ENCODE measurements at regions not wholly inside any gene's neighbourhood (a gene's known extent, or its start where the extent isn't known, plus 50 kb on each side); places are given as distances from the start of the nearest gene placed in this dataset.
"Not testable (repeated sequence)": the region's sequence is repeated elsewhere in the genome, so short reads cannot be mapped to it uniquely, and the experiment has no call there.

DNA sequence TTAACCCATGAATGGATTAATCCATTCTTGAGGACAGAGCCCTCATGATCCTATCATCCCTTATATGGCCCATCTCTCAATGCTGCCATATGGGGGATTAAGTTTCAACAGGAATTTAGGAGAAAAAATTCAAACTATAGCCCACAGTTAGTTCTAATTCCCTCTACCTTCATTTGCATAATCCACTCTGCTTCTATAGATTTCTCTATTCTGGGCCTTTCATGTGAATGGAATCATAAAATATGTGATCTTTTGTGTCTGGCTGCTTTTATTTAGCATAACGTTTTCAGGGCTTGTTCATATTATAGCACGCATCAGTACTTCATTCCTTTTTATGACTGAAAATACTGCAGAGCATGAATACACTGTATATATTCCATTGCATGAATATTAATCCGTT is 55.4 kb downstream of the CTSL start:
- H3K36me3 Mint-ChIP-seq: no peaks in the 10 kb centered on the region
- H3K27me3 Mint-ChIP-seq (ENCODE audit: low read depth in 3 of 3): peaks cover 0 to 5% (median 2%) of the 10 kb centered on the region in 3 donors
- H3K9me3 Mint-ChIP-seq: peaks cover 0 to 6% (median 0%) of the 10 kb centered on the region in 6 donors
- H3K27ac Mint-ChIP-seq: no peak overlapping the region
- DNase-seq: no peak
- H3K4me3 Mint-ChIP-seq: no peak overlapping the region
- H3K4me1 Mint-ChIP-seq: no peaks in the 10 kb centered on the region

DNA sequence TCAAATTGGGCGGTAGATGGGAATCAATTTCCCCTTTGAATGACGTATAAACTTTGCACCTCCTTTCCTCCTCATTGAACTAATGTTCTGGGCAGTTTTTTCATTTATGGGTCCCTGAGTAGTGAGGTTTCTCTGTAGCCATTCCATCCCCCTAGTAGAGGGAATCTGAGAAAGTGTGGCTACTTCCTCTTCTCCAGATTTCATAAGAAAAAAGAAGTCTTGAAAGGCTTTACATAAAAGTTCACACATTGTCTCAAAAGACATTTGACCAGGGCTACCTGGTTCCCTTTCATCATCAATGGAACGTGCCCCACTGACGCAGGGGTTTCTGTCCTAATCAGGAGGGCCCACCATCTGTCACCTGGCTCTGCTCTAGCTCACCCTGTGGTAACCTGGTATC is 57.3 kb downstream of the CTSL start:
- H3K27me3 Mint-ChIP-seq (ENCODE audit: low read depth in 3 of 3): peaks cover 0 to 10% (median 2%) of the 10 kb centered on the region in 3 donors
- H3K4me3 Mint-ChIP-seq: no peak overlapping the region
- H3K4me1 Mint-ChIP-seq: no peaks in the 10 kb centered on the region
- H3K9me3 Mint-ChIP-seq: peaks cover 0 to 6% (median 0%) of the 10 kb centered on the region in 6 donors
- H3K36me3 Mint-ChIP-seq: no peaks in the 10 kb centered on the region
- H3K27ac Mint-ChIP-seq: no peak overlapping the region
- DNase-seq: no peak

DNA sequence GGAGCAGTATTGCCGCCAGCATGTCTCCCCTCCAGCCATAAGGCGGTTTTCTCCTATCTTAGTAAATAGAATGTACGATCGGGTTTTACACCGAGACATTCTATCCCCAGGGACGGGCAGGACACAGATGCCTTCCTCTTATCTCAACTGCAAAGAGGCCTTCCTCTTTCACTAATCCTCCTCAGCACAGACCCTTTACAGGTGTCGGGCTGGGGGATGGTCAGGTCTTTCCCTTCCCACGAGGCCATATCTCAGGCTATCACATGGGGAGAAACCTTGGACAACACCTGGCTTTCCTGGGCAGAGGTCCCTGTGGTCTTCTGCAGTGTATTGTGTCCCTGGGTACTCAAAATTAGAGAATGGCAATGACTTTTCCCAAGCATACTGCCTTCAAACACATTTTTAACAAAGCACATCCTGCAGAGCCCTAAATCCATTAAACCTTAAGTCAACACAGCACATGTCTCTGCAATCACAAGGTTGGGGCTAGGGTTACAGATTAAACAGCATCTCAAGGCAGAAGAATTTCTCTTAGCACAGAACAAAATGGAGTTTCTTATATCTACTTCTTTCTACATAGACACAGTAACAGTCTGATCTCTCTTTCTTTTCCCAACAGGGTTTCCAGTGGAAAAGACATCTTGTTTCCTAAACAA is 59.5 kb downstream of the CTSL start:
- not testable (repeated sequence) for DNase-seq; H3K27ac Mint-ChIP-seq; H3K27me3 Mint-ChIP-seq (ENCODE audit: low read depth in 3 of 3); H3K4me1 Mint-ChIP-seq; H3K9me3 Mint-ChIP-seq; H3K4me3 Mint-ChIP-seq; H3K36me3 Mint-ChIP-seq

DNA sequence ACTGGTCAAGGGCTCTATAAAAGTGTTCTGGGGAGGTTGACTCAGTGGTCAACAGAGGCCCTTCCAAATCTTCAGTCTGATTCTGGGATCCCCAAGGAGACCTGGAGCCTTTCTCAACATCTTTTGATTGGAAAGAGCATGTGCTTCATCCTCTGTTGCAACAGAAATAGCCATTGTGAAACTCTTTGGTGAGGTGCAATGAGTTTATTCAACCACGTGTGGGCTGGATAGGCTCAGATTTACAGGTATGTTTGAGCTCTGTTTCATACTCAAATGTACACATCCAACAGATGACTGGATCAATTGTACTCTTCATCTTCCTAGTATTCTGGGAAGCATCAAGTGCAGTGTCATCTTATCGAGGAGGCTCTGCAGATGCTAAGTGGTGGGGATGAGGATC is 60.5 kb downstream of the CTSL start:
- H3K4me1 Mint-ChIP-seq: no peaks in the 10 kb centered on the region
- H3K9me3 Mint-ChIP-seq: peaks cover 0 to 4% (median 0%) of the 10 kb centered on the region in 6 donors
- no peak overlapping the region for H3K4me3 Mint-ChIP-seq
- no peak for DNase-seq
- H3K27me3 Mint-ChIP-seq (ENCODE audit: low read depth in 3 of 3): peaks cover 2 to 10% (median 2%) of the 10 kb centered on the region in 3 donors
- H3K27ac Mint-ChIP-seq: no peak overlapping the region
- no peaks in the 10 kb centered on the region for H3K36me3 Mint-ChIP-seq

DNA sequence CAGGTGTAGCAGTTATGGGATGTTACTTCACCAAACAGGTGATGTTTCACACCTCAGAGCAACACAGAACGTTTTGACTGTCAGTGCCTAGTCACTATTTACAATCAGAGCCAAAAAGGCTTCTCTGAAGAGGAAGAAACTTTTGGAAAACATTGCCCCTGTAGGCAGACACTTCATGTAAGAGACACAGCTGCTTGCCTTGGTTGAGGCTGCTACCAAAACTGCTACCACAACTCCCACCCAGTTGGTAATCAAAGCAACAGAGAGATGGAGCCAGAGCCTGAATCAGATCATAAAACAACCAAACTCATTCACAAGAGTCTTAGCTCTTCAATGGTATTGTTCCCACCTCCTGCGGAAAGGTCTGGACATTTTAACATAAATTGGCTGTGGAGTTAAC is 61.0 kb downstream of the CTSL start:
- H3K27ac Mint-ChIP-seq: no peak overlapping the region
- no peaks in the 10 kb centered on the region for H3K36me3 Mint-ChIP-seq
- DNase-seq: no peak
- H3K4me3 Mint-ChIP-seq: no peak overlapping the region
- H3K27me3 Mint-ChIP-seq (ENCODE audit: low read depth in 3 of 3): peaks cover 2 to 10% (median 2%) of the 10 kb centered on the region in 3 donors
- H3K4me1 Mint-ChIP-seq: no peaks in the 10 kb centered on the region
- H3K9me3 Mint-ChIP-seq: peaks cover 0 to 4% (median 0%) of the 10 kb centered on the region in 6 donors

DNA sequence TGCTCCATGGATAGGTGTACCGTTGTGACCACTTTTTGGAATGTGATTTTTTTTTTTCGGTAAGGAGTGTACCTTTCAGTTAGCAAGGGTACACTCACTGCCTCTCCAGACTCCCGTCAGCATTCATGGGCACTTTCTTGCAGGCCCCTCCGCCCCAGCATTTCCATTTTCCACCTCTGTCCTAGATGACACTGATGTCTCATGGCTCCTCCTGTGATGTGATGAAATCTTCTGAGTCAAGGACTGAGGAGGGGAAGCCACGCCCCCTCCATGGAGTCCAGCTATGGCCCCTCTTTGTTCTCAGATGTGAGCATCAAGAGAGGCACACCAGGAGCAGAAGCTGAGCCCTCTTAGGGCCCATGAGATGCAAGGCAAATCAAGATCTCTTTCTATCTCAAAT is 61.8 kb downstream of the CTSL start:
- Mint-ChIP-seq H3K4me3 (no peak overlapping the region), H3K9me3 (peaks cover 0 to 4% (median 0%) of the 10 kb centered on the region in 6 donors), H3K4me1 (peaks cover 0 to 2% of the 10 kb centered on the region in 2 donors), H3K36me3 (no peaks in the 10 kb centered on the region), H3K27ac (no peak overlapping the region), H3K27me3 (ENCODE audit: low read depth in 3 of 3) (peaks cover 2 to 10% (median 2%) of the 10 kb centered on the region in 3 donors)
- DNase-seq: no peak

DNA sequence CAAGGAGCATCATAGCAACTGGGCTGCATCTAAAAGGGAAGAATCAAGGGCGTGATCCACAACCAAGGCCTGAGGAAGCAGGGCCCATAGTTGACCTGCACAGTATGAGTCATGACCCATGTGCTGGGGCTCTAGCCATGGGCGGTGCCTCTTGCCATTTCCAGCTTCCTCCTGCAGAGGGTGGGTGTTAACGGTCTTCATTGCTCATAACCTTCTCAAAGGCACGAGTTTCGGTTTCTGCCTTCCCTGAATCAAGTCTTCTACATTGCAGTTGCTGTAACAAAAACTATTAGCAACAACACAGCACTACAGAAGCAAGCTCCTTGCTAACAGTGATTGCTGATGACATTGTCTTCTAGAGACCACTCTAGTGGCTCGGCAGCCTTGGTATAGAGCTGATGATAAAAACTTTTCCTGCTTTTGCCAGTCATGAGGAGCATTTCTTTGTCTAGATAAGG is 66.9 kb downstream of the CTSL start:
- Mint-ChIP-seq H3K4me3 (peak overlapping the region in 2 of 5 donors; percentile 41 to 50), H3K4me1 (peaks cover 0 to 4% of the 10 kb centered on the region in 2 donors), H3K36me3 (no peaks in the 10 kb centered on the region), H3K27ac (peak overlapping the region; percentile 33 to 88 (median 66)), H3K9me3 (peaks cover 0 to 2% (median 0%) of the 10 kb centered on the region in 6 donors), H3K27me3 (ENCODE audit: low read depth in 3 of 3) (peaks cover 2 to 3% (median 3%) of the 10 kb centered on the region in 3 donors)
- DNase-seq: peak; percentile 8 to 40 (median 9)

DNA sequence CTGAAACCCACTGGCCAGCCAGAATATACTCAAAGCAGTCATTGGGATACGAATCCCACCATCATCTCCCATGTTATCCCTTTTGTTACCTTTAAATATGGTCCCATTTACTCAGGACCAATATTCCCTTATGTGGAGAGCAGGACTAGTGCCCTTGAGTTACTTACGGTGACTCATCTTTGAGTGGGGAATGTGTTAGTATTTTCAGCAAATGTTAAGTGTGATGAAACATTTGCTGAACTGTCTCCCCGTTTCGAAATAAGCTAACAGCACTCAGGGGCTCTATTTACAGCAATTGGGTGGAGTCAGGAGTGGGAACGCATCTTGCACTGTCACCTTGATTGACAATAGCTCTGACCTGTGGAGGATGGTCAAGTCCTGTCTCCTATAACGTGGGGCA is 67.4 kb downstream of the CTSL start:
- Mint-ChIP-seq H3K4me3 (peak overlapping the region in 3 of 5 donors; percentile 16 to 50 (median 41)), H3K4me1 (peaks cover 0 to 4% of the 10 kb centered on the region in 2 donors), H3K27ac (peak overlapping the region in 4 of 6 donors; percentile 64 to 88 (median 74)), H3K27me3 (ENCODE audit: low read depth in 3 of 3) (peaks cover 2 to 6% (median 3%) of the 10 kb centered on the region in 3 donors), H3K9me3 (peaks cover 0 to 2% (median 0%) of the 10 kb centered on the region in 6 donors), H3K36me3 (no peaks in the 10 kb centered on the region)
- DNase-seq: no peak

DNA sequence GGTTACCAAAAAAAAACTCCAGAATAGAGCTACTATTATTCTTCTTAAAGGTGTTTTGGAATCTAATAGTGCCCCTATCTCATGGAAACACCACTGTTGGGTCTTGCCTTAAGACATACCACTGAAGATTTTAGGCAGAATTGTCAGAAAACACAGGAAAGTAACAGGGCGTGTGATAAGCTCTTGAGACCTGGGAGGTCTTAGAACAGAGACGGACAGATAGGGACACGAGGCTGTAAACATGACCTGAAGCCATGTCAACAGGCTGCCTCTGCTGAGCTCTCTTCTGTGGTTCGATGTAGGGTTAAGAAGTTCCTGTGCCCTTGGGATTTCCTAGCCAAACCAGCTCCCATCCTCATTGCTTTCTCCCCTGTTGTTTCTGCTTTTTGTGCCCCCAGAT is 69.3 kb downstream of the CTSL start:
- Mint-ChIP-seq H3K36me3 (no peaks in the 10 kb centered on the region), H3K27ac (no peak overlapping the region), H3K27me3 (ENCODE audit: low read depth in 3 of 3) (peaks cover 0 to 6% (median 3%) of the 10 kb centered on the region in 3 donors), H3K9me3 (peaks cover 0 to 2% (median 0%) of the 10 kb centered on the region in 6 donors), H3K4me3 (no peak overlapping the region), H3K4me1 (peaks cover 0 to 4% of the 10 kb centered on the region in 2 donors)
- DNase-seq: no peak

DNA sequence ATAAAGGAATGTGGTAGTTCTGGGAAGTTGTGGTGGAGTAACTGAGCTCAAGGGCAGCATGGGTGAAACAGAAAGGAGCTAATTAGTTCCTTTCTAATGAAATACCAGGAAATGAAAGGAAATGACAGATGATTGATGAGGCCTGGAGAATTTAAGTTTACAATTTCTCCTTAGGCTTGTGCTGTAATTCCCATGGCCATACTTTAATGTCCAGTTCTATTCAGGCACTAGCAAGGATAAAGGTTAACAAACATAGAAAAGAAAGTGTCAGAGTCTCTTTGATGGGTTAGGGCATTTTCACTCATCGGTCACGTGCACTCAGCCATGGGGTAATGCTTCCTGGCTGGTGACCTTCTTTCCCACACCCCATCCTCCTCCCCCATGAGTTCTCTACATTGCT is 70.3 kb downstream of the CTSL start:
- DNase-seq: no peak
- peaks cover 0 to 4% of the 10 kb centered on the region in 2 donors for H3K4me1 Mint-ChIP-seq
- no peaks in the 10 kb centered on the region for H3K36me3 Mint-ChIP-seq
- no peak overlapping the region for H3K27ac Mint-ChIP-seq
- H3K27me3 Mint-ChIP-seq (ENCODE audit: low read depth in 3 of 3): peaks cover 0 to 6% (median 3%) of the 10 kb centered on the region in 3 donors
- H3K4me3 Mint-ChIP-seq: no peak overlapping the region
- peaks cover 0 to 2% (median 0%) of the 10 kb centered on the region in 6 donors for H3K9me3 Mint-ChIP-seq

DNA sequence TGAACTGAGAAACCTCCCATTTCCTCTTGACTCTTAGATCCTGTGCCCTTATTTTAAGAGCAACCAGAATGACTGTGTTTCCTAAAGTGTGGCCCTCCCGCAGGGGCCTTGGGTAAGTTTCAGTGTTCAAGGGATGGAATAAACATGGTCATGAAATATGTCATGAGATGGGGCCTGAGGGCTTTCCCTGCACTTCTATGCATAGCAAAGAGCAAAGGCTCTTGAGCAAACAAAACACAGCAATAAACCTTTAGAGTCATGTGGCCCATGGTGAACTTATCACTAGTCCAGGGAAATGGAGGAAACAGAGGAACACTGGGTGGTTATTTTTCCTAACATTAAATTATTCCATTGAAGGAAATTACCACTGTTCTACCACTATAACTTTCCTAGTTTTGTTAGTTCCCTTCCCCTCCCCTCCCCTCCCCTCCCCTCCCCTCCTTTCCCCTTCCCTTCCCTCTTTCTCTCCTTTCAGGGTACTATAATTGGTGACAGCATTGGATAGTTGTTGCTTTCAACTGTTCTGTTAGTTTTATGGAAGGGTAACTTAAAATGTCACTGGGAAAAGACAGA is 72.4 kb downstream of the CTSL start:
- Mint-ChIP-seq H3K9me3 (peaks cover 0 to 2% (median 0%) of the 10 kb centered on the region in 6 donors), H3K4me1 (no peaks in the 10 kb centered on the region), H3K36me3 (no peaks in the 10 kb centered on the region), H3K4me3 (no peak overlapping the region), H3K27me3 (ENCODE audit: low read depth in 3 of 3) (peaks cover 0 to 6% (median 5%) of the 10 kb centered on the region in 3 donors), H3K27ac (no peak overlapping the region)
- no peak for DNase-seq

DNA sequence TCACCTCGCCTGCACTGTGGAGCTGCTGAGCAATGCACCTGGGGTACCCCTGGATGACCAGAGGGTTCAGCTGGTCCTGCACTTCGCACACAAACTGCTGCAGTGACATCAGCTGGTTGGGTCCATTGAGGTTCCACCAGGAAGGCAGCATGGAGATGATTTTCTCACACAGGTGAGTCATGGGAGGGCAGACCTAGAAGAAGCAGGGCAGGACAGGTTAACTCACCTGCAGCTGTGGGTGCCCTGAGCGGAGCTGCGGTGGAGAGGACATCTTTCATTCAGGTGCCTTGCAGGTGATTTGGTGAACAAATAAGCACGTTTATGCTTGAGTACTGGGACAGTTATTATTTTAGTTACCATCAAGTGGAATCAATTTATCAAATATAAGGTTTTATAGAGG is 73.6 kb downstream of the CTSL start:
- H3K27ac Mint-ChIP-seq: no peak overlapping the region
- H3K4me3 Mint-ChIP-seq: no peak overlapping the region
- H3K36me3 Mint-ChIP-seq: no peaks in the 10 kb centered on the region
- H3K27me3 Mint-ChIP-seq (ENCODE audit: low read depth in 3 of 3): peaks cover 0 to 8% (median 6%) of the 10 kb centered on the region in 3 donors
- H3K9me3 Mint-ChIP-seq: peaks cover 0 to 2% (median 0%) of the 10 kb centered on the region in 6 donors
- no peaks in the 10 kb centered on the region for H3K4me1 Mint-ChIP-seq
- no peak for DNase-seq

DNA sequence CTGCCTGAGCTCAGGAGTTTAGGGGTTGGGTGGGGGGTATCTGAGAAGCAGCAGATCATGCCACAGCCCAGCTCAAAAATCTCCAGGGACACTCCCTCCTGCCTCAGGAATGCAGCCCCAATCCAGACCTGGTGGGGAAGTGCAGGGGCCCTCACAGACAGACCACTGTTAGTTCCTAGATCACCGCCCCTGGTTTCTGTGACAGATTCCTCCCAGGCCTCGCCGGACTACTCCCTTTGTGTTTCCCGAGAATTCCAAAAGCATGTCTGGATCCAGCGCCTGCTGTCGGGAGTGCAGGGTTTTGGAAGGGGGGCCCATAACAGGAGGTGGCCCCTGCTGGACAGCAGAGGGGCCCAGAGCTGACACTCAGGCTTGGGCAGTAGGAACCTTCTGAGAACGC is 74.5 kb downstream of the CTSL start:
- Mint-ChIP-seq H3K9me3 (peaks cover 0 to 2% (median 0%) of the 10 kb centered on the region in 6 donors), H3K27ac (no peak overlapping the region), H3K4me1 (no peaks in the 10 kb centered on the region), H3K27me3 (ENCODE audit: low read depth in 3 of 3) (peaks cover 0 to 12% (median 6%) of the 10 kb centered on the region in 3 donors), H3K36me3 (no peaks in the 10 kb centered on the region), H3K4me3 (no peak overlapping the region)
- no peak for DNase-seq

DNA sequence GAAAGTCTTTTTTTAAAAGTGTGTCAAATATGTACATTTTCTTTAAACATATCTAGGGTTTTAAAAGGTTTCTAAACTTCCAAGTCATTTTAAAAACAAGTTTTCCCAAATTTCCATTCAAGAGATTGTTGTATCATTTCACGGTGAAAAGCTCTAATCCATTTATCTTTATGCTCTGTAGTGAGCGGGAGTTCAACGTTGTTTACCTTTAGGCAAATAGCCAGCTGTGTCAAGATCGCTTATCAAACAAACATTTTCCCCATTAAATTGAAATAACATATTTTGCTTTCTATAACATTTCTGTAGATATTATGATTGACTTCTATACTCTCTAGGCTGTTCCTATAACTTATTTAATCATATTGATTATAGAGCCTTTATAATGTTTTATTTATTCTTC is 75.1 kb downstream of the CTSL start:
- no peak overlapping the region for H3K4me3 Mint-ChIP-seq
- no peaks in the 10 kb centered on the region for H3K36me3 Mint-ChIP-seq
- H3K27me3 Mint-ChIP-seq (ENCODE audit: low read depth in 3 of 3): peaks cover 0 to 15% (median 6%) of the 10 kb centered on the region in 3 donors
- H3K4me1 Mint-ChIP-seq: no peaks in the 10 kb centered on the region
- peaks cover 0 to 2% (median 0%) of the 10 kb centered on the region in 6 donors for H3K9me3 Mint-ChIP-seq
- no peak for DNase-seq
- H3K27ac Mint-ChIP-seq: no peak overlapping the region
